GM18951 (cell line): ENCODE measurements at regions not wholly inside any gene's neighbourhood (a gene's known extent, or its start where the extent isn't known, plus 50 kb on each side); places are given as distances from the start of the nearest gene placed in this dataset.

Source experiments
- POLR2A ChIP-seq: IDR thresholded peaks from 4 replicates; pipeline ENCODE4 v1.6.1; 2011; ENCODE audit warnings: mild to moderate bottlenecking; ENCODE audit not compliant: insufficient read length, insufficient read depth; ENCODE audit errors: extremely low read depth
- in situ Hi-C: fragments of 300-500 bp; cut with MboI; formaldehyde crosslinking; loops from one replicate; pipeline ENCODE4 v1.12.0; 2022; ENCODE audit warnings: low sequenced_read_pairs, mixed read lengths, inconsistent platforms; ENCODE audit not compliant: unreplicated experiment

DNA sequence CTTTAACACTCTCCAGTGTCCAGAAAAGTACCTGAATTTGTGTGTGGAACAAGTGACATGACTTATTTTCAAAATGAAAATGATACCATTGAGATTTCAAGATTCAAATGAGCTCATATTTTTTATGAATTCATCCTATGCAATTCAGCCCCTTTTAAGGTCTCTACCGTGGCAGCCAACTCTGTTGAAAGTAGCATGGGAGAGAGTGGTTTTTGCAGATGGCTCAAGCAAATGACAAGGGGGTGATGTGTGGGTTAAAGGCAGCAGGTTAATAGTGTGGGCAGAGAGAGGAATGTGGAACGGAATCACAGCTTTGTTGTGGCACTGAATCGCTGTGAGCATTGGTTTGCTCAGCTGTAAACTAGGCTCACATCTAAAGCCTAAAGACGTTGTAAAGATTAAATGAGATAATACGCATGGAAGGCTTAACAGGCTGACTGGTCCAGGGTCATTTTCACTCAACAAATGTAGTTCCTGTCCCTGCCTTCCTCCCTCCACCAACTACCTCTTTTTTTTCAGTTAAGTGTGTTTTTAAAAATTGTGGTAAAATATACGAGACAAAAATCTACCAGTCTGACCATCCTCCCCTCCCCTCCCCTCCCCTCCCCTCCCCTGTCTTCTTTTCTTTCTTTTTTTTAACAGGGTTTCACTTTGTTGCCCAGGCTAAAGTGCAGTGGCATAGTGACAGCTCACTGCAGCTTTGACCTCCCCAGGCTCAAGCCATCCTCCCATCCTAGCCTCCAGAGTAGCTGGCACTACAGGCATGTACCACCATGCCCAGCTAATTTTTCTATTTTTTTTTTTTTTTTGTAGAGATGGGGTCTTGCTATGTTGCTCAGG is 114.7 kb upstream of the ZNF217 start:
- in situ Hi-C loops: loop anchor here (25.0 kb wide), 1 partner anchor 354 kb away; the partner anchor contains the start of gene BCAS1
- no peak for TF ChIP-seq POLR2A

GRCh38 chr20:53707371-53708055 is 113.9 kb upstream of the ZNF217 start:
- in situ Hi-C loops: loop anchor here (25.0 kb wide), 1 partner anchor 355 kb away; the partner anchor contains the start of gene BCAS1
- TF ChIP-seq POLR2A: no peak

DNA sequence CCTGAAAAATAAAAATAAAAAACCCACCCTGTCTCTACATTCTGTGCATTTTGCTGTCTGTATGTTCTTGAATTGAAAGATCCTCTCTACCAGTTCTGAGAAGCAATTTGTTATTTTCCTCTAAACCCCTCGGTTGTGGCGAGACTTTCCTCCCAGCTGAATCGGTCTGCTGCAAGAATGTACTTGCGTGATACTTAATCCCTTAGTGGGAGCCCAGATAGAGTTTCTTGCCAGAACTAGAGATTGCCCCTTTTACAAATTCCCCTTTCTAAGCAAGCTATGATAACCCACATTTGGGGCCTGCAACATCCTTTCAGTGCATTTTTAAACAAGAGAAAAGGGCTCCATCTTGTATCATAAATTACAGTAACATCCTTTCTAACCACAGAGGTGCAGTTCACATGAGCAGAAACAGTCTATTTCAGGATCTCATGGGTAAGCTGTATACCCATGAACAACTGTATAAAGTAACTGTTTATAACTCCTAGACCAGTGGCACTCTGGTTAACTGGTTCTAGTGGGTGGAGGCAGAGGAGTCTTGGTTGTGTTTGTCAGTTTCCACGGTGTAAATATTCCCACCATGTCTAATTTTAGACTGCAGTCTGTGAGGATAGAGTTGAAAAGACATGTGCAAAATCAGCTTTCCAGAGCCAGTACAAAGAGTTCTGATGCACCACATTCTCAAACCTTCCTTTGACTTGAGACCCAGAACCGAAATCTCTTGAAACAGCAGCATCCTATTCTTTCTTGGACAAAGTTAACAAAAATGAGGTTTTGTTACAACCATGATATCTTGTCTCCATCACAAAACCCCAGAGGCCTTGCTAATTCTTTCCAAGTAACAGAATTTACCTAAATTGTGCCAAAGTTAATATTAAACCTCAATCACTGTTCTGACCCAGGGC is 113.1 kb upstream of the ZNF217 start:
- in situ Hi-C loops: loop anchor here (25.0 kb wide), 1 partner anchor 356 kb away; the partner anchor contains the start of gene BCAS1
- no peak for TF ChIP-seq POLR2A

DNA sequence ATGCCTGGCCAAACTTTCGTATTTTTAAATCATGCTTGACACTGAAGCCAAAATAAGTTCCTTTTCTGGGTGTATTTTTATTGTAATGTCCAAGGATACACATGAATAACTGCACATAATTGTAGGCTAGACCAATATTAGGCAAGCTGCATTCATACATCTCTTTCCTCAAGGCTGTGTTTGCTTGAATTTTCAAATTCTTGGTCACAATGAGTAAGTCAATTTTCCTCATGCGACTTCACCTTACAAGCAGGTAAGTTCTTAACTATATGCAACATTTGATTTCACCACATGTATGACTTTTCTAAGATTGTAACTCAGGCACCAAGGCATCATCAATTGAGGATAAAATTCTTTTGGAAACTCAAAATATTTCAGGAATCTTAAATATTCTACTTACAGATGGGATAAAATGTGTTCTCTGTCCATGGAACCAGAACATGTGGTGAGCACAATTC is 112.4 kb upstream of the ZNF217 start:
- in situ Hi-C loops: loop anchor here (25.0 kb wide), 1 partner anchor 356 kb away; the partner anchor contains the start of gene BCAS1
- TF ChIP-seq POLR2A: no peak

GRCh38 chr20:53702617-53703016 is 109.0 kb upstream of the ZNF217 start:
- TF ChIP-seq POLR2A: no peak
- in situ Hi-C loops: loop anchor here (25.0 kb wide), 1 partner anchor 360 kb away; the partner anchor contains the start of gene BCAS1

- in situ Hi-C loops: loop anchor here (25.0 kb wide), 1 partner anchor 362 kb away; the partner anchor contains the start of gene BCAS1
- no peak for TF ChIP-seq POLR2A
These were observed 106.3 kb upstream of the ZNF217 start for GRCh38 chr20:53699906-53700305.

DNA sequence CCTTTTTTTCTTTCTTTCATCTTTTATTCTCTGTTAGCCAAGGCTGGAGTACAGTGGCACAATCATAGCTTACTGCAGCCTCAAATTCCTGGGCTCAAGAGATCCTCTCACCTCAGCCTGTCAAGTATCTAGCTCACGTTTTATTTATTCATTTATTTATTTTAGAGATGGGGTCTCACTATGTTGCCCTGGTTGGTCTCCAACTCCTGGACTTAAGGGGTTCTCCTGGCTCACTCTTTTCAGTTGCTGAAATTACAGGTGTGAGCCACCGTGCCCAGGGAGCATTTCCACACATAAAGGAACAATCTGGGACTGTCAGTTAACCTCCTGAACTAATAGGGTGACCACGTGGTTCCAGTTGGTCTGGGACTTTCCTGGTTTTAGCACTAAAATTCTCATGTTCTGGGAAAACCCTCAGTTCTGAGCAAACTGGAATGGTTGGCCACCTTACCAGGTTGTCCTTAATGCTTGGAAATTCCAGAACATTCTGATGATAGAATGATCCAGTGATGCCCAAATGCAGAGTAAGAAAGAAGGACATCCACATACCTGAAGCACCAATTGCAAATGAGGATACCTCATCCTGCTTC is 105.5 kb upstream of the ZNF217 start:
- TF ChIP-seq POLR2A: no peak
- in situ Hi-C loops: no loop called here

DNA sequence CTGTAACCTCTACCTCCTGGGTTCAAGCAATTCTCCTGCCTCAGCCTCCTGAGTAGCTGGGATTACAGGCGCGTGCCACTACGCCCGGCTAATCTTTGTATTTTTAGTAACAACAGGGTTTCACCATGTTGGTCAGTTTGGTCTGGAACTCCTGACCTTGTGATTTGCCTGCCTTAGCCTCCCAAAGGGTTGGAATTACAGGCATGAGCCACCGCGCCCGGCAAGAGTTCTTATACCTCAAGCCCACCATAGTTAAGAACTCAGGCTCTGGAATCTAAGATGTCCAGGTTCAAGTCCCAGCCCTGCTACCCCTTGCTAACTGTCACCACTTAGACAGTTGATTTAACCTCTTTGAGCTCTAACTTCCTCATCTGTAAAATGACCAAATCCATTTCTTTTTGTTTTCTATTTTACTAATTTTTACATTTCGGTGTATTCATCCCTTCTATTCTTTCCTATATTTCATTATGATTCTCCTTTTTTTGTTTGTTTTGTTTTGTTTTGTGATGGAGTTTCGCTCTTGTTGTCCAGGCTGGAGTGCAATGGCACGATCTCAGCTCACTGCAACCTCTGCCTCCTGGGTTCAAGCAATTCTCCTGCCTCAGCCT is 104.8 kb upstream of the ZNF217 start:
- TF ChIP-seq POLR2A: no peak
- in situ Hi-C loops: no loop called here

DNA sequence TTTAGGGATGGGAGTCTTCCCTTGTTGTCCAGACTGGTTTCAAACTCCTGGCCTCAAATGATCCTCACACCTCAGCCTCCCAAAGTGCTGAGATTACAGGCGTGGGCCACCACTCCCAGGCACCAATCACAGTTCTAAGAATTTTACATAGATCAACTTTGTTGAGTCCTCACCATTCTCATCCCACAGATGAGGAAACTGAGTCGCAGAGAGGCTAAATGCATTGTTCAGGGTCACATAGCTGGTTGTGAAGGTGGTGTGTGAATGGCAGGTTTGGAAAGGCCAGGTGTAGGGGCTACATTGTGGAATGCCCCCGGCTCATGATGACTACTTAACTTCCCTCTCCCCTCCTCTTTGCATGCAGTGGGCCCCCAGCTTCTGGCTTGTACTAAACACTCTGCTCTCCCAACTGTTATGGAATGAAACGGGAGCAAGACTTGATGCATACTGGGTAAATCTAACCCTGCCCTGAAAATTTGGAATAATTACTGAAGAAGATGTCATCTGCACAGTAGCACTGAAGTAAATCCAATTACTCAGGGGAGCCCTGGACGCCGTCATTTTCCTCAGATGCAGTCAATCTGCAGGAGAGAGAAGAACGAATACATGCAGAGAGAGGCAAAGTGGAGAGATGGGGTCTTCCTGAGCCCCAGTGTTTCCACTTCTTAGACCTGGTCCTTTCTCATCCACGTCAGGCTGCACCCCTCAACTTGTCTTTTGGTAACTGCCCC is 102.3 kb upstream of the ZNF217 start:
- TF ChIP-seq POLR2A: no peak
- in situ Hi-C loops: no loop called here

- no peak for TF ChIP-seq POLR2A
These were observed 99.7 kb upstream of the ZNF217 start for GRCh38 chr20:53693262-53693871.

More at GRCh38 chr20:53693262-53693871, 99.7 kb upstream of the ZNF217 start:
- in situ Hi-C loops: no loop called here
